LoVo (cell line): ENCODE measurements at regions not wholly inside any gene's neighbourhood (a gene's known extent, or its start where the extent isn't known, plus 50 kb on each side); places are given as distances from the start of the nearest gene placed in this dataset.

ENCODE experiments used
- DNase-seq: peaks from one replicate; pipeline ENCODE4 v3.0.0-alpha.2; 2016; ENCODE audit warnings: low spot score

- DNase-seq, result no peak
Observed at GRCh38 chr20:33908336-33908735, 85.4 kb upstream of the RALY start.

- DNase-seq, result no peak
Observed at GRCh38 chr20:33908868-33909267, 84.8 kb upstream of the RALY start.

GRCh38 chr20:33909331-33909921, 84.3 kb upstream of the RALY start:
- peak; percentile 49 for DNase-seq

- DNase-seq, result no peak
Observed at GRCh38 chr20:33910056-33910455, 83.7 kb upstream of the RALY start.

GRCh38 chr20:33910529-33911327, 83.0 kb upstream of the RALY start:
- DNase-seq, result no peak

- DNase-seq, result peak; percentile 41
Observed at GRCh38 chr20:33914919-33915318, 78.8 kb upstream of the RALY start.

GRCh38 chr20:33915726-33916331, 77.9 kb upstream of the RALY start:
- peak; percentile 34 for DNase-seq

GRCh38 chr20:33916768-33917167, 76.9 kb upstream of the RALY start:
- DNase-seq, result no peak

GRCh38 chr20:33917831-33918525, 75.7 kb upstream of the RALY start:
- DNase-seq, result no peak

GRCh38 chr20:33918662-33919061, 75.0 kb upstream of the RALY start:
- DNase-seq, result no peak

- DNase-seq, result no peak
Observed at GRCh38 chr20:33919653-33920052, 74.1 kb upstream of the RALY start.

GRCh38 chr20:33922224-33922623, 71.5 kb upstream of the RALY start:
- DNase-seq, result no peak

GRCh38 chr20:33923740-33924139, 70.0 kb upstream of the RALY start:
- DNase-seq, result no peak

GRCh38 chr20:33925867-33926266, 67.8 kb upstream of the RALY start:
- DNase-seq, result no peak

- DNase-seq, result no peak
Observed at GRCh38 chr20:33926425-33926824, 67.3 kb upstream of the RALY start.

GRCh38 chr20:33927724-33928123, 66.0 kb upstream of the RALY start:
- no peak for DNase-seq

- no peak for DNase-seq
Observed at GRCh38 chr20:33929917-33930316, 63.8 kb upstream of the RALY start.

- DNase-seq, result peak; percentile 14
Observed at GRCh38 chr20:33933469-33933909, 60.2 kb upstream of the RALY start.

- no peak for DNase-seq
Observed at GRCh38 chr20:33936656-33937055, 57.1 kb upstream of the RALY start.

GRCh38 chr20:33939031-33939430, 54.7 kb upstream of the RALY start:
- peak; percentile 25 for DNase-seq

- DNase-seq, result no peak
Observed at GRCh38 chr20:33940666-33941065, 53.0 kb upstream of the RALY start.
